ENCODE measurements at regions not wholly inside any gene's neighbourhood (a gene's known extent, or its start where the extent isn't known, plus 50 kb on each side); places are given as distances from the start of the nearest gene placed in this dataset.
"Not testable (repeated sequence)": the region's sequence is repeated elsewhere in the genome, so short reads cannot be mapped to it uniquely, and the experiment has no call there.

DNA sequence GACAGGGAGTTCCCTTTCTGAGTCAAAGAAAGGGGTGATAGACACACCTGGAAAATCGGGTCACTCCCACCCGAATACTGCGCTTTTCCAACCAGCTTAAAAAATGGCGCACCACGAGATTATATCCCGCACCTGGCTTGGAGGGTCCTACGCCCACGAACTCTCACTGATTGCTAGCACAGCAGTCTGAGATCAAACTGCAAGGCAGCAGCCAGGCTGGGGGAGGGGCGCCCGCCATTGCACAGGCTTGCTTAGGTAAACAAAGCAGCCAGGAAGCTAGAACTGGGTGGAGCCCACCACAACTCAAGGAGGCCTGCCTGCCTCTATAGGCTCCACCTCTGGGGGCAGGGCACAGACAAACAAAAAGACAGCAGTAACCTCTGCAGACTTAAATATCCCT, 132.3 kb upstream of the ISL1 start:
- not testable (repeated sequence) for DNase-seq (ENCODE audit: low read depth in 4 of 4, low spot score in 3 of 4)

DNA sequence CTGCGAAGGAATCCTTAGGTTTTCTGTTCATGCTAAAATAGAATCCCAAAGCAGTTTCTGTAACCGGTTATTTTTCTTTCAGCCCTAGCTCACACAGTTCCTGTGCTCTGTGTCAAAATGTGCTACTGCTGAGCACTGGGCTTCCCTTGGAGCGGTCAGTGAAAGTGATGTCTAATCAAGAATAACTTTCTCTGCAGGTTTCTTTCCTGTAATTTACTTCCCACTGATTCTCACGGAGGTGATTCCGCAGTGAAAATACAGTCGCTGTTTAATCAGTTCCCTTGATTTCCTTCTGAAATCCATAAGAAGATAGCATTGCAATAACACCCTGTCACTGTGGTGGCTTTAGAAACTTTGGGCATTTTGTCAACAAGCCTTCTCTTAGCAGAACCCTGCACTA, 112.0 kb upstream of the ISL1 start:
- no peak for DNase-seq (ENCODE audit: low read depth in 4 of 4, low spot score in 3 of 4)

DNA sequence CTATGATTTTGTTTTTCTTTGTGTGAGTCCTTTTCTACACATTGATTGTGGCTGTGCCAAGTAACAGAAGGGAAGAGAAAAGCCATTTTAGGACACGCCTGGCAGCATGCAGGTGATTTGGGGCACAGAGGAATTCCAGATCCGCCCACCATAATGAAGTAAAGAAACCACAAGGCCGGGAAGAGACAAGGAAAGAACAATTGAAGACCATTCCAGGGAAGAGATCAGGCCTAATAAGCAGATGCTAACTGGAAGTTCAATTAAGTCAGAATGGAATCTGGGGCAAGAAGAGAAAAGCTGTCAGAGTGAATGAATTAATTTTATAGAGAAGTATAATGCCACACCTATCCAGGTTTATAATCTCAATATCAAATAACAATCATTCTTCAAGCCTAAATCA, 110.2 kb upstream of the ISL1 start:
- DNase-seq (ENCODE audit: low read depth in 4 of 4, low spot score in 3 of 4): no peak

DNA sequence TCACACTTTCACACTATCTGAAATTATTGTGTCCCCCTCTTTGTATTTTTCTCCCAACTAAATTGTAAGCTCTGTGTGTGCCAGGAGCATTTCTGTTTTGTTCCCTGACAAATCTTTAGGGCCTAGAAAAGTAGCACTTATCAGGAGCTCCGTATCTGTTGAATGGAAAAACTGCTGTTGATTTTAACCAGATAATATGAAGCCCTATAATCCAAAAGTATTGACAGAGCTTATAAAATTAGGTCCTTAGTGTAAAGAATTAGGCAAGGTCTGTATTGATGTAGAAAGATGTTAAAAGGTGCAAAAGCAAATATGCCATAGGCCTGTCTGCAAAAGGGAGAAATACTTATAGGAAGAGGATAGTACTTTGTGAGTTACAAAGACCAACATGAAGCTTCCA, 109.4 kb upstream of the ISL1 start:
- no peak for DNase-seq (ENCODE audit: low read depth in 4 of 4, low spot score in 3 of 4)

DNA sequence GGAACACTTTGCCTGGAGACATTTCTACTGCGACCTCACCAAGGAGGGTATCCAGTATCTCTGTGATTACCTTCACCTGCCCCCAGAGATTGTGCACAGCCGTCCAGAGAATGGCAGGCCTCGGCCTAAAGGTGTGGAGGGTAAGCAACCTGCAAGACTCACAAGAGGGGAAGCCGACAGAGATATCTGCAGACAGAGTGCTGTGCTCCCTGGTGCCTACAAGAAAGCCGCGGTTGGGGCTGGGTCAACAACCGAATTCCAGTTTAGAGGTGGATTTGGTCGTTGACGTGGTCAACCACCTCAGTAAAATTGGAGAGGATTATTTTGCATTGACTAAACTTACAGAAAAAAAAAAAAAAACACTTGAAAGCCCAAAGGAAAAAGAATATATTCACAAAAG, 107.8 kb upstream of the ISL1 start:
- no peak for DNase-seq (ENCODE audit: low read depth in 4 of 4, low spot score in 3 of 4)

DNA sequence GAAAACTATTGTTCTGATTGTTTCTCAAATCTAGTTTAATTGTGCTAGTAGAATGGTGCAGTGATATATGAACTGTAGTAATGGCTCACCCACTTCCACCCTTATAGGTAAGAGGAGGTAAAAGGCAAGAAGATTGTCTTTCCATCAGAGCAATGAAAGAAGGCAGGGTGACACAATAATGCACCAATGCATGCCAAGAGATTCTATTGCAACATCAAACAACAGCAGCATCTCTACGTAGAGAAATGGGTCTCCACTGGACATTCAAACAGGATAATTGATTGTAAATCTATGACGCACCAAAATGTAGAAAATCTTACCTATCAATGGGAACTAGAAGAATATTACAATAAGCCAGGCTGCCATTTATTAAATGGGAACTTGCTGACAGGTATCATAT, 107.0 kb upstream of the ISL1 start:
- DNase-seq (ENCODE audit: low read depth in 4 of 4, low spot score in 3 of 4): no peak

DNA sequence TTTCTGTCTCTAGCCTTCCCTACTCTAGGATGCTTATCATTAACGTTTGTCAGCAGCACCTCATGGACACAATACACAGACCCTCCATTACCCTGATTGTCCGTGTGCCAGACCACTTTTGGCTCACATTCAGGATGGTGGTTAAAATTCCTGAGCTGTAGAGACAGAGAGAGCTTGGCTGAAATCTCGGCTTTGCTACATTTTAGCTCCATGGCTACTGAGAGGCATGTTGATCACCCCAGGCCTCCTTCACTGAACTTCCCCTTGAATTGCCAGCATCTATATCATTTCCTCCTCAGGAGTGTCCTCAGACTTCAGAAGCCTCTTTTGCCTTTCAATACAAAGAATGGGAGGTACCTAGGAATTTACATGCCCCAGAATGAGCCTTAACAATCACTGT, 104.7 kb upstream of the ISL1 start:
- no peak for DNase-seq (ENCODE audit: low read depth in 4 of 4, low spot score in 3 of 4)

DNA sequence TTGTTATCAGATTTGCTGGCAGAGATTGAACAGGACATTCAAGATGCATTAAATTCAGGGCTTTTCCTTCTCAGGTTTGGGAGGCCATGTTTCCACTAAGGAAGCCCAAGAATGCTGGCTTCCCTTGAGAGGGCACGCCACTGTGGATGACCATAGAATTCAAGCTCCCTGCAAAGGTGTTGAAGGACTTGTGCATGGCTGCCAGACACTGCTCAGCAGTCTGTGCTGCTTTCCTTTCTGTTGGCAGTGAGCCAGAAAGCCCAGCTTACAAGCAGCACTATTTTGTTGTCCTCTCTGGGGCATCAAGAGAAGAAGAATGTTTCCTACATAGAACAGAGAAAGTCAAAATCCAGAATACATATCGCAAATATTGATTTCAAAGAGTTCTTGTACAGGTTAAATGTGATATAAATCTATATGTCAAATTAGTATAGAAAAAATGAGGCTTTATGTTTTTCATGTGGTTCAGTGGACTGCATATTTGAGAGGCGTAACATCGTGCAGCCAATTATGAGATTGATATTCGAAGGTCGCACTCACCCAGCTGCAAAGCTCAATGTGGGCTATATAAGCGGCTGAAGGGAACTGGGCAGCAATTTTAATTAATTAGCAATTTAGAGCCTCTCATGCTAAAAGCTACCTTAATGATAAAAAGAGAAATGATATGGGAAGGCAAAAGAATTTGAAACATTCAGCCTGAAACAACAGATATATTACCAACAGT, 103.1 kb upstream of the ISL1 start:
- no peak for DNase-seq (ENCODE audit: low read depth in 4 of 4, low spot score in 3 of 4)

DNA sequence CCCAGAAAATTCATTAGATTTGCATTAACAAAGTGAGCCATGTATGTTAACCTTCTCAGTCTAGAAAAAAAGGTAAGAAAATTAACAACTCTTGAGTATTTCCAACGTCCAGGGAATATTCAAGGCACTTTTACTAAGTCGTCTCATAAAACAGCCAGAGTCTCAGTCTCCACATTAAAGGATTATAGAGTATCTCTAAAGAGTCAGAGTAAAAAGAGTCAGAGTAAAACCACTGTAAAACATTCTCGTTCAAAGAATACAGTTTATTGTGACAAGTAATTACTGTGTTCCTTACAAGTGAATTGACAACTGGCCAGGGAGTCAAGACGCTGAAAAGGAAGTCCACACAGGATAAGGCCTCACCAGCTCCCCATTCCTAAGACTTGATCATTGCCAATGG, 97.2 kb upstream of the ISL1 start:
- DNase-seq (ENCODE audit: low read depth in 4 of 4, low spot score in 3 of 4): no peak

DNA sequence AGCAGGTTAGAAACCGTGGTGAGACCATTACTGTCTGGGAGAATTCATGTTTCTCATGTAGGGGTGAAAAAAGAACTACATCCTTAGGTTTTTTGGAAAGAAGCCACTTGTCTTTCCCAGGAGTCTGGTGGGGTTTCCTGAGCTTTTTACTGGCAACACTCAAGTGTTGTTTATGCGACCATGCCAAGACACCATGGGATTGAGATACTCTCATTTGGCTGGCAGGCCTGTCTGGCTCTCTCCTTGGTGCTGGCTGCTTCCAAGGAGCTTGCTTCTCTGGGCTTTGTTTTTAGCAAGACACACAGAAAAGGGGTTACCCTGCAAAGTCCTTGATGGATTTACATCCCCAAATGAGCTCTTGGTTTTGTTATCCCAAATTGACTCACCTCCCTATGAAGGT, 80.9 kb upstream of the ISL1 start:
- no peak for DNase-seq (ENCODE audit: low read depth in 4 of 4, low spot score in 3 of 4)

DNA sequence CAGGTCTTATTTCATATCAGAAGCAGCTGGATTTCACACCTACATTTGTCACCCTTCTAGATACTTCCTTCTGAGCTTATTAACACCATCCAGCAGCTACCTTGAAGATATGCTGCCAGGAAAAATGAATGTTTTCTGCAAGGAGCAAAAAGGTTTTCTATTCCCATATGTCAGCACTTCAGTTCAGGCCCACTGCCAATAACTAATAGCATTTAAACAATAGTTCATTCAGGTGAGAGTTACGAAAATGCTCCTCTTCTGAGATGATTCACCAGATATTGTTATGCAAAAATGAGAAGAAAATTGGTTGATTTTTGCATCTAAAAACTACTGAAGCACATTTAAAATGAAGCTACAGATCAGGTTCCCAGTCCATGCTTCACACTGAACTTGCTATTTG, 56.4 kb upstream of the ISL1 start:
- no peak for DNase-seq (ENCODE audit: low read depth in 4 of 4, low spot score in 3 of 4)

Data from left renal pelvis (tissue), 4 donors.